HUES6 (cell line): ENCODE measurements at regions not wholly inside any gene's neighbourhood (a gene's known extent, or its start where the extent isn't known, plus 50 kb on each side); places are given as distances from the start of the nearest gene placed in this dataset.

Source experiments
- H3K27ac ChIP-seq: 2 replicates; pipeline ENCODE4 v1.7.0; 2013; ENCODE audit warnings: low read depth, mild to moderate bottlenecking, low read length, inconsistent platforms
- H3K27me3 ChIP-seq: 2 replicates; pipeline ENCODE4 v1.6.1; 2013; ENCODE audit warnings: low read length; ENCODE audit not compliant: control insufficient read depth, insufficient read depth
- H3K36me3 ChIP-seq: 2 replicates; pipeline ENCODE4 v1.6.1; 2013; ENCODE audit warnings: low read length; ENCODE audit not compliant: control insufficient read depth, insufficient read depth
- H3K4me1 ChIP-seq: 2 replicates; pipeline ENCODE4 v1.6.1; 2013; ENCODE audit warnings: low read length; ENCODE audit not compliant: control insufficient read depth, insufficient read depth
- H3K4me3 ChIP-seq: 2 replicates; pipeline ENCODE4 v1.5.1; 2013; ENCODE audit warnings: low read depth, low read length
- H3K9ac ChIP-seq: one replicate; pipeline ENCODE4 v1.6.1; 2013; ENCODE audit warnings: mild to moderate bottlenecking, low read length
- H3K9me3 ChIP-seq: 2 replicates; pipeline ENCODE4 v1.6.1; 2013; ENCODE audit warnings: low read depth, low read length; ENCODE audit not compliant: control insufficient read depth, insufficient read depth

DNA sequence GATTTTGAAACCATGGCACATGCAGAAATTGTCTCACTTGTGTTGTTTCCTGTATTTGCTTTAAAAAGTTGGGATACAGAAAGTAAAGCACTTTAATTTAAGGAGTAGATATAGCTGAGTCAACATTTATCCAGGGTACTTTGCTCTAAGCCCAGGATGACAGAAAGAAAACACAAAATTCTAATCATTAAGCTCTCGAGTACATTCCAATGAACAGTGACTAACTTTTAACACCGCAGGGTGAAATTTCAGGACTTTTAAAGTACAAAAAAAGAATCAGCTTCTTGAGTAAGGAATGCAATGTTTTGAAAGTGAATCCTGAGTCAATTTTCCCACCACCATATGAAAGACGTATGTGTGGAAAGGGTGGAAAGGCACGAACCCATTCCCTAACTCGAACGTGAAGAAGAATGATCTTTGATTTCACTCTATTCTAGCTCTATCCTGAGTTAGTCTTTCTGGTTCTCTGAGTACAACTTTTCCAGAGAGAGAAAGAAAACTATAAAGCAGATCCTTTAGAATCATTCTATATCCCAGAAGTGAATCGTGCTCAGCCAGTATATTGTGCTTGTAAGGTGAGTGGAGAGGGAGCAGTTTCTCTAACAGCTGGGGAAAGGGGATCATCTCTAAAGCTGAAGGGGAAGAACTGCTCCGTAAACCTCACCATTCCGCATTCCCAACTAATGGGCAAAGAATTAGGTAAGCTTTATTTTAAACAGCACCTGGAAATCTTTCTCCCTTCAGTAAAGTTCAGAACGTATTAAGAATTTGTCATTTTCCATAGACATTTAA is 779.0 kb upstream of the FLRT2 start:
- Histone ChIP-seq H3K27me3 (no peaks in the 10 kb centered on the region), H3K9me3 (peaks cover 3% of the 10 kb centered on the region; the same call in 1 of the 2 replicates), H3K27ac (no peak overlapping the region), H3K9ac (no peak overlapping the region), H3K36me3 (no peaks in the 10 kb centered on the region), H3K4me1 (peaks cover 9% of the 10 kb centered on the region; the same call in 1 of the 2 replicates), H3K4me3 (peak overlapping the region; percentile 23; the same call in 1 of the 2 replicates)

DNA sequence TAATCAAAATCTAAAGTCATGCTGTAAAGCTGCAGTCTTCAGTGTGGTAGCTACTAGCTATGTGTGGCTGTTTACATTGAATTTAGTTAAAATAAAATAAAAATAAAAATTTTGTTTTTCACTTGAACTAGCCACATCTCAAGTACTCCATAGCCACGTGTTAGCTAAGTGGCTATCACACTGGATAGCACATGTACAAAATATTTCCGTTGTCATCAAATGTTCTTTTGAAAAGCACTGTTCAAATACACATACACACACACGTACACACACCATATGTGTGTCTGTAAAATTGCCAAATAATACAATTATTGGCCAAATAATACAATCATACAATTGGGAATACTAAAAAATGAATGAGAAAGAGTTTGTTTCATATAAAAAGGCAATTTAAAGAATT is 778.2 kb upstream of the FLRT2 start:
- Histone ChIP-seq H3K27me3 (no peaks in the 10 kb centered on the region), H3K9me3 (peaks cover 3% of the 10 kb centered on the region; the same call in 1 of the 2 replicates), H3K4me1 (peaks cover 9% of the 10 kb centered on the region; the same call in 1 of the 2 replicates), H3K9ac (no peak overlapping the region), H3K36me3 (no peaks in the 10 kb centered on the region), H3K4me3 (no peak overlapping the region), H3K27ac (no peak overlapping the region)

DNA sequence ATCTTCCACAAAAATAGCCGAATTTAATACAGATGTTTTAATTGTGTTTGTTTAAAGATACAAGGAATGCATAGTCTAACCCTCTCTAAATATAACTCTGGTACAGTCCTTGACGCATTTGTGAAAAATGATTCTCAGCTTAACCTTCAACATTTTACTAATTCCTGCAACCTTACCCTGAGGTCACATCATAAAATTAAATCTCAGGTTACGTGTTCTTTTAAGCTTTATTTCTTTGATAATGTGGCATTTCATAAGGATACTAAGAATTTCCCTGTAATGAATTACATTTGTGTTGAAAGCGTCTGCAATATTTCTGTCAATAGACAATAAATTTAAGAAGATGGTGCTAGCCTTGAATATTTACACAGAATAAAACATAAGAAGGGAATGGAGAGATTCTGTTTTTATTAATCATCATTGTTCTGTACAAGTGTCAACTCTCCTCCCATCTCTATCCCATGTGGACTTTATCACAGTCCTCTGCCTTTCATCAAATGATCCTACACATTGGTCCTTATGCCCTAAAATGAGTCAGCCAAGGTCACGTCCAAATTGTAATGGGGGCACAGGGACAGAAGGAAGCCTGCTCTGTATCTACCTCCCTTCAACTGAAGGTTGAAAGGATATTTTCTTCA is 769.3 kb upstream of the FLRT2 start:
- Histone ChIP-seq H3K36me3 (no peaks in the 10 kb centered on the region), H3K4me3 (no peak overlapping the region), H3K9ac (no peak overlapping the region), H3K4me1 (no peaks in the 10 kb centered on the region), H3K27ac (no peak overlapping the region), H3K27me3 (no peaks in the 10 kb centered on the region), H3K9me3 (peaks cover 17% of the 10 kb centered on the region; the same call in 1 of the 2 replicates)

DNA sequence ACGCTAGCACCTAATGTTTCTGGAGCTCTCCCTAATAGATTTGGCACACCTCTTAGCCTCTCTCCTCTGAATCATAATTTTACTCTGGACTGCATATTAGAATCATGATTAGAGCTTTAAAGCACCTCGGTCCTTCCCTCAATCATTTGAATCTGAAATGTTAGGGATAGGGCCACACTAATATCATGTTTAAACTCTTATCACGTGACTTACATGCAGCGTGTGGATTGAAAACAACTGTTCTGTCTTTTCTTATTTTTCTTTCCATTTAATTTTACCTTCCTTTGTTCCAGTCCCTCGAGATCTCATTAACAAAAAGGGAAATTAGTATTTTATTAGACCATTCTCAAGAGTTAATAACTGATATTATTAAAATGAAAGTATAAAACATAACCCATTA is 762.5 kb upstream of the FLRT2 start:
- H3K9me3 ChIP-seq, result peaks cover 26% of the 10 kb centered on the region
- no peaks in the 10 kb centered on the region for H3K36me3 ChIP-seq
- H3K4me1 ChIP-seq, result no peaks in the 10 kb centered on the region; the same call in 1 of the 2 replicates

DNA sequence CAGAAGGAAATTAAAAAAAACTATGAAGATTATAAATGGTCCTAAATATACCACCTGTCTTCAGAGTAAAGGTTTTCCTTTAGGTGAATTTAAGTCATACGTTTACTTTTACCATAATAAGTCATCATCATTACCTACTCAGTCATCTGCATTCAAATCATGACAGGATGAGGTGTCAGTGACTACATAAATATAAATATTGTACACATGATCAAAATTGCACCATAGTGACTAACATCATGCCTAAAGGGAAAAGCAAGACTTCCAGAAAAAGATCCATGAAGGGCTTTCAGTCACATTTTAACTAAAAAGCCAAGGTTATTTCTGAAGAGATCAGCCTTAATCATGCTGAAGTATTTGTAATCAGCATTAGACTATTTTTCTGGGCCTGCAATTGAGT is 759.9 kb upstream of the FLRT2 start:
- Histone ChIP-seq H3K27ac (no peak overlapping the region), H3K27me3 (no peaks in the 10 kb centered on the region), H3K9ac (no peak overlapping the region), H3K4me1 (no peaks in the 10 kb centered on the region; the same call in 1 of the 2 replicates), H3K36me3 (no peaks in the 10 kb centered on the region), H3K9me3 (peaks cover 12% of the 10 kb centered on the region), H3K4me3 (no peak overlapping the region)

More for the DNA sequence above, 762.5 kb upstream of the FLRT2 start:
- Histone ChIP-seq H3K4me3 (no peak overlapping the region), H3K9ac (no peak overlapping the region), H3K27me3 (no peaks in the 10 kb centered on the region), H3K27ac (no peak overlapping the region)

DNA sequence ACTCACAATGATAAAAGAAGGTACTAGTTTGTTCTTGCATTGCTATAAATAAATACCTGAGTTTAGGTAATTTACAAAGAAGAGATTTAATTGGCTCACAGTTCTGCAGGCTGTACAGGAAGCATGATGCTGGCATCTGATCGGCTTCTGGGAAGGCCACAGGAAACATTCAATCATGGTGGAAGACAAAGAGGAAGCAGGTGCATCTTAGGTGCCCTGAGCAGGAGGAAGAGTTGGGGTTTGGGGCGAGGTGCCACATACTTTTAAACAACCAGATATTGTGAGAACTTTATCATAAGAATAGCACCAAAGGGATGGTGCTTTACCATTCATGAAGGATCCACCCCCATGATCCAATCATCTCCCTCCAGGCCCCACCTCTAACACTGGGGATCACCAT is 752.6 kb upstream of the FLRT2 start:
- Histone ChIP-seq H3K27me3 (no peaks in the 10 kb centered on the region), H3K36me3 (no peaks in the 10 kb centered on the region), H3K4me3 (no peak overlapping the region), H3K4me1 (no peaks in the 10 kb centered on the region), H3K27ac (no peak overlapping the region), H3K9me3 (no peaks in the 10 kb centered on the region), H3K9ac (no peak overlapping the region)

DNA sequence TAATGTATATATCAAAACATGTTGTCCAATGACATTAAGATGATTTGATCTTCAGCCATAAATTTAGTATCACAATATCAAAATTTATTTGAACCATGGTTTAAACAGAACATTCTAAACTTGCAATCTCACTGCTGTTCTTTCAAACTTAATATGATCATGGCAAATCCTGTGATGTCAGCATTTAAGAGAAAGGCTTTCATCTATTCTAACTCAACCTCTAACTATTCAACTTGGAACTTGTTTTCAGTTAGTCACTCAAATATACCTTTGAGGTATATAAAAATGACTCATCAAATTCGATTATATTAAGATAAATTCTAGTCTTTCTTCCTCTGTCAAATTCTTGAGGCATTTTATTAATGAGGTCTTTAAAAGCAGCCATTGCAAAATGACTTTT is 747.0 kb upstream of the FLRT2 start:
- Histone ChIP-seq H3K9ac (no peak overlapping the region), H3K4me1 (no peaks in the 10 kb centered on the region), H3K4me3 (no peak overlapping the region)

DNA sequence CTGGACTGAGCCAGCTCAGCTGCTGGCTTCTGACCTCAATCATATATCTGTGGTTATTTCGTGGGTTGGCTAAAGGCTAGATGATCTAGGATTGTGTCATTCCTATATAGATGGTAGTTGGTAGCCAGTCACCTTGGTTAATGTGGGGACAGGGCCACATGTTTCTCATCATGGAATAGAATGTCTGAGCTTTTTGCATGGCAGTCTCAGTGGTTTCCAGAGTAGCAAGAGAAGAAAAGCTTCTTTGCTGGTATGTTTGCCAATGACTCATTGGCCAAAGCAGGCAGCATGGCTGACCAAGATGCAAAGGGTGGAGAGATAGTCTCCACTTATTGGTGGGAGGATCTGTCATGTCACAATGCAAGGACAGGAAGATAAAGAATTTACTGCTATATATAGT is 746.4 kb upstream of the FLRT2 start:
- Histone ChIP-seq H3K4me3 (no peak overlapping the region), H3K36me3 (no peaks in the 10 kb centered on the region), H3K27ac (no peak overlapping the region), H3K27me3 (no peaks in the 10 kb centered on the region), H3K9ac (no peak overlapping the region), H3K9me3 (no peaks in the 10 kb centered on the region), H3K4me1 (no peaks in the 10 kb centered on the region)

More for the DNA sequence above, 747.0 kb upstream of the FLRT2 start:
- Histone ChIP-seq H3K36me3 (no peaks in the 10 kb centered on the region), H3K27me3 (no peaks in the 10 kb centered on the region), H3K27ac (no peak overlapping the region), H3K9me3 (no peaks in the 10 kb centered on the region)

DNA sequence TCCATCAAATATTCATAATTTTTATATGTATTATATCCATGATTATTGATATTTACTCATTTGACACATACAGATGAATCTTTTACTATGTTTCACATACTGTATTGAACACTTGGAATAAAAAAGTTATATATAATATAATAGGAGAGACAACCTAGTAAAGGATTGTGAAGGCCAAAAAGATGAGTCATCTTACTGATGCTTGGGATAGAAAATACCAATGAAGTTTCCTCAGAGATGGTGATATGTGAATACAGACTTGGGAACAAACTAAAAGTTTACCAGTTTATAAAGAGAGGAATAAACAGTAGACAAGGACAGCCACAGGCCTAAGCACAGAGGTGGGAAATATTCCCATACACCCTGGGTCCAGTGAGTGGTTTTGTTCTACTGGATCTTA is 743.9 kb upstream of the FLRT2 start:
- no peak overlapping the region for H3K9ac ChIP-seq
- no peak overlapping the region for H3K4me3 ChIP-seq

DNA sequence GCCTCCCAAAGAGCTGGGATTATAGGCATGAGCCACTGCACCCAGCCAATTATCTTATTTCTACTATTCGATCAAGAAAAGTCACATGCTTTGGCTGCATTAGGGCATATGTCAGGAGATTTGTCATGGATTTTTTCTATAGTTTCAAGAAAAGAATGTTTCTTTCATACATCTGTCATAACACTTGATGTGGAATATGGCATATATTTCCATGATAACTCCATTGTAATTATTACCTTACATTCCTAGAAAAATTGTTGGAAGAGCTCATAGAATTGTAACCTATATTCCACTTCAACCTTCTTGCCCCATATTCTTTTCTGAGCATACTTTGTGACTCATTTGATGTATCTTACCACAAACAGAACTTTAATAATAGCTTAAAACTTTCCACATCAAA is 740.9 kb upstream of the FLRT2 start:
- no peak overlapping the region for H3K4me3 ChIP-seq
- no peaks in the 10 kb centered on the region for H3K4me1 ChIP-seq
- H3K27ac ChIP-seq, result no peak overlapping the region
- no peak overlapping the region for H3K9ac ChIP-seq
- H3K27me3 ChIP-seq, result no peaks in the 10 kb centered on the region
- no peaks in the 10 kb centered on the region for H3K36me3 ChIP-seq
- H3K9me3 ChIP-seq, result no peaks in the 10 kb centered on the region

More for the DNA sequence above, 743.9 kb upstream of the FLRT2 start:
- no peaks in the 10 kb centered on the region for H3K36me3 ChIP-seq
- no peaks in the 10 kb centered on the region for H3K9me3 ChIP-seq
- no peaks in the 10 kb centered on the region for H3K4me1 ChIP-seq
- no peak overlapping the region for H3K27ac ChIP-seq
- H3K27me3 ChIP-seq, result no peaks in the 10 kb centered on the region

DNA sequence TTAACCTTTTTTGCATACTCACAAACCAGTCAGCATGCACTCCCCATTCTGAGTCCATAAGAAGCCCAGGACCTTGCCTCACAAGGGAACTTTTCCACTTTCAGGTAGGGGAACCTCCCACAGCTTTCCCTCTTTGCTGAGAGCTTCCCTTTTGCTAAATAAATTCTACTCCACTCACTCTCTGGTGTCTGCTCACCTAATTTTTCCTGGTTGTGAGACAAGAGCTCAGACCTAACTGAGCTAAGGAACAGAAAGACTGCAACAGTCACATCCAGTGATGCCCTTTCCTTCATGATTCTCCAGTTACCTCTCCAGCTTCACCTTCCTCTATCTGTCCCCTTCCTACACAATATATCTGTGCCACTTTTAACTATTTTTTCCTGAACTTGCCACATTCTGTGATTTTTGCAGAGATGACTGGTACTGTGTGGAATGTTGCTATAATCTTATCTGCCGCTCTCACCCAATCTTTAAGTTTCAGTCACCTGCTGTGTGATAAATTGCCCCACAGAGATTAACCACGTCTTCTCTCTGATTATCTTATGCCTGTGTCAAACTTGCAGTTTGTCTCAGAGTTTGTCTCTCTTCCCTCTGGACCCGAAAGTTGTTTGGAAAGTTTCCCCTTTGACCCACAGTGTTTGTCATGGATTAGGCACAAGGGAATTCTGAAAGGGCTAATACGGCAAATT is 737.1 kb upstream of the FLRT2 start:
- Histone ChIP-seq H3K4me3 (no peak overlapping the region), H3K36me3 (no peaks in the 10 kb centered on the region), H3K9me3 (no peaks in the 10 kb centered on the region), H3K9ac (no peak overlapping the region), H3K27me3 (no peaks in the 10 kb centered on the region), H3K27ac (no peak overlapping the region), H3K4me1 (no peaks in the 10 kb centered on the region)
